K562 (cell line): ENCODE measurements at regions not wholly inside any gene's neighbourhood (a gene's known extent, or its start where the extent isn't known, plus 50 kb on each side); places are given as distances from the start of the nearest gene placed in this dataset.
A peak's percentile ranks its signal among the peaks of the same experiment; 100 is the strongest.

Experiments used
- ATAC-seq: fragments of 200-7000 bp; cut with Tn5 transposase; 3 replicates; pipeline ENCODE4 v1.9.1; 2020; ENCODE audit warnings: moderate library complexity
- BruUV-seq: library from RNA; stranded (reverse); fragments of 400-500 nt; replicated peaks from 2 replicates; lab custom pipeline; 2021; lab: Mats Ljungman, UMichigan
- CTCF ChIA-PET: fragments of 300-600 bp; formaldehyde crosslinking; extraction: SDS; loops from one replicate; lab custom pipeline; 2021; ENCODE audit warnings: low intra/inter-chr PET ratio; lab: Yijun Ruan, JAX
- POLR2A ChIA-PET: fragments of 300-600, 350-650 bp; sonication (Branson Sonifier 250); formaldehyde crosslinking; extraction: SDS; loops from one replicate; lab custom pipeline; 2021; ENCODE audit warnings: antibody characterized with exemption, inconsistent platforms; lab: Yijun Ruan, JAX
- DNase-seq, 4 experiments: peaks; one replicate each; pipeline versions ENCODE4 v3.0.0 to v3.0.0-alpha.2; 2011 to 2018; ENCODE audit warnings: low spot score in 3 of 4, mixed read lengths in 3 of 4; ENCODE audit errors: extremely low read depth in 1 of 4
- FAIRE-seq: peaks from 2 replicates; lab custom pipeline; 2011; peaks lifted over from hg19 to GRCh38; lab: Jason Lieb, UNC
- H2AFZ ChIP-seq: 2 replicates; pipeline ENCODE4 v1.6.0; 2011; ENCODE audit warnings: low read depth, low read length, control low read depth, inconsistent platforms
- H3K27ac ChIP-seq: fragments of 200-600 bp; 3 replicates; pipeline ENCODE4 v1.8.0; 2011; ENCODE audit warnings: low read depth, mild to moderate bottlenecking, control low read depth, inconsistent platforms, low read length, moderate library complexity, mixed read lengths; ENCODE audit errors: extremely low read depth
- H3K27me3 ChIP-seq, 2 experiments: fragments of 300-600 bp in 1 of 2; 2 replicates in 1 of 2; 3 replicates in 1 of 2; pipeline versions ENCODE4 v1.6.0 to v1.8.0; 2011; ENCODE audit warnings: inconsistent platforms in 2 of 2, low read length in 2 of 2, mild to moderate bottlenecking in 1 of 2, mixed read lengths in 1 of 2, moderate library complexity in 1 of 2; ENCODE audit not compliant: control insufficient read depth in 2 of 2, insufficient read depth in 2 of 2
- H3K36me3 ChIP-seq: fragments of 300-600 bp; 3 replicates; pipeline ENCODE4 v1.8.0; 2011; ENCODE audit warnings: mild to moderate bottlenecking, low read length, inconsistent platforms; ENCODE audit not compliant: control insufficient read depth, insufficient read depth
- H3K4me1 ChIP-seq, 2 experiments: fragments of 200-600 bp in 1 of 2; replicated peaks in 1 of 2; 2 replicates in 1 of 2; 3 replicates in 1 of 2; pipeline versions ENCODE4 v1.5.1 to v1.8.0; 2011; ENCODE audit warnings: inconsistent platforms in 2 of 2, low read length in 2 of 2, mild to moderate bottlenecking in 1 of 2, mixed read lengths in 1 of 2, moderate library complexity in 1 of 2; ENCODE audit not compliant: control insufficient read depth in 2 of 2, insufficient read depth in 2 of 2
- H3K4me2 ChIP-seq: 2 replicates; pipeline ENCODE4 v1.6.1; 2011; ENCODE audit warnings: low read length, control low read depth, inconsistent platforms, mixed read lengths; ENCODE audit not compliant: insufficient read depth
- H3K4me3 ChIP-seq: fragments of 200-600 bp; sonication (generic), shearing (Covaris generic); 2 replicates; pipeline ENCODE4 v1.5.1; 2016; ENCODE audit warnings: control low read depth, inconsistent platforms
- H3K79me2 ChIP-seq: fragments of 200-600 bp; 3 replicates; pipeline ENCODE4 v1.8.0; 2011; ENCODE audit warnings: low read length, inconsistent platforms; ENCODE audit not compliant: control insufficient read depth, insufficient read depth
- H3K9ac ChIP-seq, 2 experiments: 2 replicates each; pipeline versions ENCODE4 v1.6.0 to v1.6.1; 2011; ENCODE audit warnings: low read depth in 2 of 2, low read length in 2 of 2, control low read depth in 1 of 2, inconsistent platforms in 1 of 2, mild to moderate bottlenecking in 1 of 2, mixed read lengths in 1 of 2; ENCODE audit not compliant: insufficient read depth in 1 of 2
- H3K9me1 ChIP-seq: one replicate; pipeline ENCODE4 v1.6.0; 2011; ENCODE audit warnings: inconsistent platforms, mild to moderate bottlenecking, low read length, moderate library complexity; ENCODE audit not compliant: control insufficient read depth, insufficient read depth
- H3K9me3 ChIP-seq: replicated peaks from 2 replicates; pipeline ENCODE4 v1.5.1; 2011; ENCODE audit warnings: low read depth, low read length, inconsistent platforms; ENCODE audit not compliant: control insufficient read depth, insufficient read depth
- H4K20me1 ChIP-seq: replicated peaks from 2 replicates; pipeline ENCODE4 v1.6.1; 2011; ENCODE audit warnings: low read length, inconsistent platforms, mixed read lengths; ENCODE audit not compliant: control insufficient read depth, insufficient read depth
- CEBPB ChIP-seq: fragments of 450-650 bp; IDR thresholded peaks from 2 replicates; pipeline ENCODE4 v1.6.1; 2016; ENCODE audit warnings: missing genetic modification characterization, missing compliant biosample characterization
- CEBPG ChIP-seq, 3 experiments: fragments of 200-800 bp in 1 of 3; sonication (Bioruptor generic) in 1 of 3; sonication (generic) in 1 of 3; formaldehyde crosslinking in 1 of 3; IDR thresholded peaks in 2 of 3; conservative IDR thresholded peaks in 1 of 3; 2 replicates each; pipeline versions ENCODE4 v1.6.1 to v1.8.0; 2016 to 2022; ENCODE audit warnings: missing compliant biosample characterization in 2 of 3, missing genetic modification characterization in 2 of 3, mild to moderate bottlenecking in 1 of 3, missing genetic modification reagents in 1 of 3
- FOXJ2 ChIP-seq: fragments of 200-800 bp; sonication (Bioruptor generic); IDR thresholded peaks from 2 replicates; pipeline ENCODE4 v1.6.1; 2016; ENCODE audit warnings: missing genetic modification characterization, missing compliant biosample characterization
- MEF2A ChIP-seq: IDR thresholded peaks from 2 replicates; pipeline ENCODE4 v1.6.1; 2011; ENCODE audit warnings: low read depth, mild to moderate bottlenecking, low read length, moderate library complexity; ENCODE audit not compliant: control insufficient read depth
- SIN3B ChIP-seq: fragments of 450-650 bp; IDR thresholded peaks from 2 replicates; pipeline ENCODE4 v1.6.1; 2017; ENCODE audit warnings: low read depth, mild to moderate bottlenecking, moderate library complexity
- whole genome bisulfite sequencing: fragments of 100-300 bp; shearing (Covaris generic); methylation state at CpG from one replicate; pipeline ENCODE4 v1.1.6; 2016; ENCODE audit warnings: low coverage, mixed read lengths; ENCODE audit not compliant: insufficient coverage; ENCODE audit errors: missing lambda C conversion rate; 5-methylcytosine and 5-hydroxymethylcytosine counted together
- in situ Hi-C: fragments of 300-500 bp; cut with MboI; formaldehyde crosslinking; loops from 4 replicates; pipeline ENCODE4 v1.15.0; 2018; ENCODE audit warnings: inconsistent platforms, mixed read lengths
- intact Hi-C: fragments of 100-400 bp; cut with micrococcal nuclease; formaldehyde crosslinking; loops from 2 replicates; pipeline ENCODE4 v1.14.2; 2022
- TF ChIP-seq, protein P1 (sequence below), 3 experiments: IDR thresholded peaks in 2 of 3; conservative IDR thresholded peaks in 1 of 3; 2 replicates each; pipeline ENCODE4 v1.5.1; 2011 to 2012; ENCODE audit warnings: low read length in 3 of 3, mild to moderate bottlenecking in 3 of 3, control low read depth in 2 of 3, improper control_type of control experiment in 1 of 3, inconsistent platforms in 1 of 3, low read depth in 1 of 3, mixed read lengths in 1 of 3, moderate library complexity in 1 of 3; ENCODE audit not compliant: insufficient read depth in 2 of 3
- TF ChIP-seq, protein P2 (sequence below): fragments of 250-450 bp; sonication (Bioruptor Pico); IDR thresholded peaks from 2 replicates; pipeline ENCODE4 v1.4.0; 2020; ENCODE audit warnings: borderline replicate concordance

- Histone ChIP-seq H3K9me1 (no peaks in the 10 kb centered on the region), H2AFZ (0 out of 2 replicates have a peak overlapping the region, but pooled peaks have one; percentile 14), H3K27me3 (no peaks in the 10 kb centered on the region), H3K79me2 (no peaks in the 10 kb centered on the region), H3K36me3 (no peaks in the 10 kb centered on the region), H3K27ac (no peak overlapping the region), H3K9me3 (no peaks in the 10 kb centered on the region), H4K20me1 (no peaks in the 10 kb centered on the region), H3K4me3 (no peak overlapping the region), H3K9ac (no peak overlapping the region), H3K4me2 (no peak overlapping the region), H3K4me1 (no peaks in the 10 kb centered on the region)
- TF ChIP-seq CEBPB (tag), result peak; percentile 55
- no peak for TF ChIP-seq CEBPG (CRISPR knock-in tag; IDR thresholded peaks at IDR 0.05)
- peak in 1 of 2 experiments; percentile 36; a peak in 1 of 4 replicates for TF ChIP-seq CEBPG (tag; conservative IDR thresholded peaks at IDR 0.05 in 1 of 2, IDR thresholded peaks at IDR 0.05 in 1 of 2)
- TF ChIP-seq MEF2A, result no peak
- no TSS peak for BruUV-seq
- DNase-seq (no peak), ATAC-seq (peak; percentile 36; the same call in 2 of the 3 replicates), FAIRE-seq (no peak)
- intact Hi-C loops (no loop called here), in situ Hi-C loops (no loop called here)
- POLR2A ChIA-PET, result interaction anchor here (0.8 kb wide), 1 partner anchor 958 kb away, joined by 3 read pairs; no protein-coding TSS in a partner anchor
- CTCF ChIA-PET, result no interaction called here
- WGBS, result 41% methylated on average over 8 of the region's 8 CpGs
Observed at GRCh38 chr5:88944751-88945531, 62.0 kb upstream of the MEF2C start.

- BruUV-seq, result no TSS peak
- Histone ChIP-seq H3K27me3 (no peaks in the 10 kb centered on the region), H4K20me1 (no peaks in the 10 kb centered on the region), H3K9me1 (no peaks in the 10 kb centered on the region), H3K9ac (no peak overlapping the region), H3K27ac (no peak overlapping the region), H3K79me2 (no peaks in the 10 kb centered on the region), H3K4me2 (no peak overlapping the region), H2AFZ (no peak overlapping the region), H3K36me3 (no peaks in the 10 kb centered on the region), H3K9me3 (no peaks in the 10 kb centered on the region), H3K4me1 (no peaks in the 10 kb centered on the region), H3K4me3 (no peak overlapping the region)
- FAIRE-seq (no peak), DNase-seq (no peak), ATAC-seq (no peak)
- in situ Hi-C loops, result no loop called here
- 70% methylated on average over 2 of the region's 2 CpGs for WGBS
- POLR2A ChIA-PET, result interaction anchor here (0.6 kb wide), 1 partner anchor 10 kb away, joined by 3 read pairs; no protein-coding TSS in a partner anchor
- intact Hi-C loops, result no loop called here
- CTCF ChIA-PET, result no interaction called here
- TF ChIP-seq FOXJ2 (tag) (no peak), SIN3B (no peak)
- TF ChIP-seq, protein P1, sequence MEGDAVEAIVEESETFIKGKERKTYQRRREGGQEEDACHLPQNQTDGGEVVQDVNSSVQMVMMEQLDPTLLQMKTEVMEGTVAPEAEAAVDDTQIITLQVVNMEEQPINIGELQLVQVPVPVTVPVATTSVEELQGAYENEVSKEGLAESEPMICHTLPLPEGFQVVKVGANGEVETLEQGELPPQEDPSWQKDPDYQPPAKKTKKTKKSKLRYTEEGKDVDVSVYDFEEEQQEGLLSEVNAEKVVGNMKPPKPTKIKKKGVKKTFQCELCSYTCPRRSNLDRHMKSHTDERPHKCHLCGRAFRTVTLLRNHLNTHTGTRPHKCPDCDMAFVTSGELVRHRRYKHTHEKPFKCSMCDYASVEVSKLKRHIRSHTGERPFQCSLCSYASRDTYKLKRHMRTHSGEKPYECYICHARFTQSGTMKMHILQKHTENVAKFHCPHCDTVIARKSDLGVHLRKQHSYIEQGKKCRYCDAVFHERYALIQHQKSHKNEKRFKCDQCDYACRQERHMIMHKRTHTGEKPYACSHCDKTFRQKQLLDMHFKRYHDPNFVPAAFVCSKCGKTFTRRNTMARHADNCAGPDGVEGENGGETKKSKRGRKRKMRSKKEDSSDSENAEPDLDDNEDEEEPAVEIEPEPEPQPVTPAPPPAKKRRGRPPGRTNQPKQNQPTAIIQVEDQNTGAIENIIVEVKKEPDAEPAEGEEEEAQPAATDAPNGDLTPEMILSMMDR (IDR thresholded peaks at IDR 0.05 in 2 of 3, conservative IDR thresholded peaks at IDR 0.05 in 1 of 3; ENCODE audit: insufficient read depth in 2 of 3, low read depth in 1 of 3, low read length in 3 of 3), result no peak
- TF ChIP-seq, protein P2, sequence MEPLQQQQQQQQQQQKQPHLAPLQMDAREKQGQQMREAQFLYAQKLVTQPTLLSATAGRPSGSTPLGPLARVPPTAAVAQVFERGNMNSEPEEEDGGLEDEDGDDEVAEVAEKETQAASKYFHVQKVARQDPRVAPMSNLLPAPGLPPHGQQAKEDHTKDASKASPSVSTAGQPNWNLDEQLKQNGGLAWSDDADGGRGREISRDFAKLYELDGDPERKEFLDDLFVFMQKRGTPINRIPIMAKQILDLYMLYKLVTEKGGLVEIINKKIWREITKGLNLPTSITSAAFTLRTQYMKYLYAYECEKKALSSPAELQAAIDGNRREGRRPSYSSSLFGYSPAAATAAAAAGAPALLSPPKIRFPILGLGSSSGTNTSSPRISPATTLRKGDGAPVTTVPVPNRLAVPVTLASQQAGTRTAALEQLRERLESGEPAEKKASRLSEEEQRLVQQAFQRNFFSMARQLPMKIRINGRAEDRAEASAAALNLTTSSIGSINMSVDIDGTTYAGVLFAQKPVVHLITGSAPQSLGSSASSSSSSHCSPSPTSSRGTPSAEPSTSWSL (CRISPR knock-in tag), result no peak
Observed at GRCh38 chr5:88941581-88941980, 58.6 kb upstream of the MEF2C start.
